D341Med (cell line): ENCODE measurements at regions not wholly inside any gene's neighbourhood (a gene's known extent, or its start where the extent isn't known, plus 50 kb on each side); places are given as distances from the start of the nearest gene placed in this dataset.
A peak's percentile ranks its signal among the peaks of the same experiment; 100 is the strongest.
"Not testable (repeated sequence)": the region's sequence is repeated elsewhere in the genome, so short reads cannot be mapped to it uniquely, and the experiment has no call there.

Experiments used
- DNase-seq: peaks from one replicate; pipeline ENCODE4 v3.0.0; 2012; ENCODE audit warnings: low spot score

DNA sequence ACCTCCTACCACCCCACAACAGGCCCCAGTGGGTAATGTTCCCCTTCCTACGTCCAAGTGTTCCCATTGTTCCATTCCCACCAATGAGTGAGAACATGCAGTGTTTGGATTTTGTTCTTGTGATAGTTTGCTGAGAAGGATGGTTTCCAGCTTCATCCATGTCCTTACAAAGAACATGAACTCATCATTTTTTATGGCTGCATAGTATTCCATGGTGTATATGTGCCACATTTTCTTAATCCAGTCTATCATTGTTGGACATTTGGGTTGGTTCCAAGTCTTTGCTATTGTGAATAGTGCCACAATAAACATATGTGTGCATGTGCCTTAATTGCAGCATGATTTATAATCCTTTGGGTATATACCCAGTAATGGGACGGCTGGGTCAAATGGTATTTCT, 81.6 kb downstream of the P2RY10 start:
- not testable (repeated sequence) for DNase-seq

GRCh38 chrX:79035421-79035820, 90.2 kb downstream of the P2RY10 start:
- DNase-seq, result no peak

DNA sequence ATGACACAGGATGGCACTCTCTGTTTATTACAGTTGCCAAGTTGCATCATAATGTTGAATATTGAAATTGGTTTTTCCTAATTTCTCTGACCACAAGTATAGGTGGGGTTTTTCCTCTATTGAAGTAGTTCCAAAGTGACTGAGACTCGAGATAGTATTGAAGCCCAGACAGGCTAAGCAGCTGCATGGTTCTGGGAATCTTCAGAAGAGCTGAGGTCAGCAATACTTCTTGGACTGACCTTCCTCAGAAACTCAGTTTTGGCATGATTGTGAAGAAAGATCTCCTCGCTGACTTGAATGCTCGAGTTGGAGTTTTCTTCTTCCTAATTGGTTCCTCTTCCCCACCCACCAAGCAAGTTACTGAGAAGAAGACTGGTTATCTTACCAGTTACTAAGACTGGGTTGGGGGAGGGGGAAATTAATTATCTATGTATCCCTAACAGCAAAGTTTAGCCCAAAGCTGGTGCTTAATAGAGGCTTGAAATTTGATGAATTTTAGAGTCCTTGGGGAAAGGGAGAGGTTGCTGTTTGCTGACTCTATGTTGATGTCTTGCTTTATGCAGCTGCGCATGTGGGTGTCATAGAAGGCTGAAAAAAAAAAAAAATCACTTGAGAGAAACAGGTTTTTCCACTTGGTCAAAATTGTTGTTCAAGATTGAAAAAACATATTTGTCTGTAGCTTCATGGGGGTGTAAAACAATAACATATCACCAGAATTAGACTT, 91.1 kb downstream of the P2RY10 start:
- no peak for DNase-seq

GRCh38 chrX:79065696-79066095, 78.8 kb upstream of the GPR174 start:
- no peak for DNase-seq

GRCh38 chrX:79078114-79078513, 66.4 kb upstream of the GPR174 start:
- no peak for DNase-seq

GRCh38 chrX:79079477-79079876, 65.0 kb upstream of the GPR174 start:
- DNase-seq, result no peak

- DNase-seq, result no peak
These were observed 64.3 kb upstream of the GPR174 start for GRCh38 chrX:79080141-79080540.

- DNase-seq, result peak; percentile 22
These were observed 62.5 kb upstream of the GPR174 start for GRCh38 chrX:79081895-79082512.

DNA sequence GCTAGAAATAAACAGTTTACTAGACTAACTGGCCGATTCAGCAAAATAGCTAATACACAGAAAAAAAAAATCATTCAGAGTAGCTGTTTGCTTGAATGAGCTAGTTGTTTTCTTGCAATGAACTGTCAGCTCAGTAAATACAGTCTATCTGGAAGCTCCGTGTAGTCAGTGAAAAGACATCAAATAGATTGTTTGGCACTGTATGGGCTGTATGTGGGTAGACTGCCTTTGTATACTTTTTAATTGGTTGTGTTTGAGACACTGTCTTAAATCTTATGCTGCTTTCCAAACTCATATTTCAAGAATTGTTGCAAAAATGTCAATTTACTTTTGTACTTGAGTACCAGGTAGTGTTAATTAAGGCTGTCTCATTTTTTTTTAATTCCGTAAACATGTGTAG, 61.6 kb upstream of the GPR174 start:
- DNase-seq, result no peak

- no peak for DNase-seq
These were observed 59.6 kb upstream of the GPR174 start for GRCh38 chrX:79084923-79085322.

GRCh38 chrX:79089896-79090584, 54.4 kb upstream of the GPR174 start:
- no peak for DNase-seq

- no peak for DNase-seq
These were observed 50.2 kb upstream of the GPR174 start for GRCh38 chrX:79094075-79094832.
